ENCODE measurements at regions not wholly inside any gene's neighbourhood (a gene's known extent, or its start where the extent isn't known, plus 50 kb on each side); places are given as distances from the start of the nearest gene placed in this dataset.

DNA sequence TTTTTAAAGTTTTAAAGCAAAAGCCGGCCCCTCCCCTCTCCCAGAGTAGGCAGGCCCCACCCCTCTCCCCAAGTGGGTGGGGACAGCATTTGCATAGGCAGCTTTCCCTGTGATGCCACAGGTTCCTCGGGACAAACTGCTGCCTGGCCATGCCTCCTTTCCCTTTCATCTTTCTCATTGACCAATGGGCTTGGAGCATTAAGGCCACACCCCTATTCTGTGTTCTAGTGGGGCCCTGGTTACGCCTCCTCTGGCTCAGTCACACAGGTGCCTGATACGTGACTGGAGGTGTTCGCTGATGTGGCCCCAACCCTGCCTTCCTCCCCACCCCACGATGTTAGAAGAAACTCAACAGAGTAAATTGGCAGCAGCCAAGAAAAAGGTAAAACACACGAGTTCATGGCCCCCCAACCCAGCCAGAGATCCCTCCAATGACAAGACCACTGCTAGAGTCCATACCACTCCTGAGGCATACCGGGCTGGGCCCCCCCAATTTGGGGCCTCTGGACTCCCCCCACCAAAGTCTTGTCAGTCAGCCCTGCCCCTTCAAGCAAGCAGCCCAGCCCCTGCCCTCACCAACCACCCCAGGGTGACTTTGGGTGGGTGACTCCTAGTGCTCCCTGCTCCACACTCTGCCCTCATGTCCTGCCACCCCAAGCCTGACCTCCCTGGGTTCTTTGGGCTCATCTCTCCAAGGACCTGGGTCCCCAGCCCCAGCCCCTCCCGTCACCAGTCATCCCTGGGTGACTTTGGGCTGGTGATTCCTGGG is 62.8 kb upstream of the CSPG4 start:
- no peaks in the 10 kb centered on the region for H3K36me3 ChIP-seq (ENCODE audit: control insufficient read depth, insufficient read depth, low read length)
- POLR2A ChIA-PET (ENCODE audit: unreplicated experiment): no interaction called here
- no TSS peak for BruUV-seq (replicated peaks)
- TF ChIP-seq CEBPB (IDR thresholded peaks at IDR 0.05; ENCODE audit: low read depth, low read length) (no peak), CHD1 (IDR thresholded peaks at IDR 0.05; ENCODE audit: low read depth, low read length) (no peak), BHLHE40 (IDR thresholded peaks at IDR 0.05; ENCODE audit: low read depth, low read length) (no peak), RCOR1 (IDR thresholded peaks at IDR 0.05; ENCODE audit: insufficient replicate concordance, low read length) (no peak), MAFK (IDR thresholded peaks at IDR 0.05; ENCODE audit: low read depth, low read length) (no peak), RAD21 (IDR thresholded peaks at IDR 0.05; ENCODE audit: low read length) (no peak), MXI1 (IDR thresholded peaks at IDR 0.05; ENCODE audit: borderline replicate concordance, low read depth, low read length) (no peak), RFX5 (IDR thresholded peaks at IDR 0.05; ENCODE audit: low read depth, low read length) (no peak), FOS (IDR thresholded peaks at IDR 0.05; ENCODE audit: low read depth, low read length) (no peak), NFE2L2 (IDR thresholded peaks at IDR 0.05; ENCODE audit: low read depth, low read length) (no peak), SMC3 (IDR thresholded peaks at IDR 0.05; ENCODE audit: low read depth, low read length) (no peak), POLR2A (IDR thresholded peaks at IDR 0.05; ENCODE audit: low read depth, low read length) (no peak)
- TF ChIP-seq, protein P1, sequence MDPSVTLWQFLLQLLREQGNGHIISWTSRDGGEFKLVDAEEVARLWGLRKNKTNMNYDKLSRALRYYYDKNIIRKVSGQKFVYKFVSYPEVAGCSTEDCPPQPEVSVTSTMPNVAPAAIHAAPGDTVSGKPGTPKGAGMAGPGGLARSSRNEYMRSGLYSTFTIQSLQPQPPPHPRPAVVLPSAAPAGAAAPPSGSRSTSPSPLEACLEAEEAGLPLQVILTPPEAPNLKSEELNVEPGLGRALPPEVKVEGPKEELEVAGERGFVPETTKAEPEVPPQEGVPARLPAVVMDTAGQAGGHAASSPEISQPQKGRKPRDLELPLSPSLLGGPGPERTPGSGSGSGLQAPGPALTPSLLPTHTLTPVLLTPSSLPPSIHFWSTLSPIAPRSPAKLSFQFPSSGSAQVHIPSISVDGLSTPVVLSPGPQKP (IDR thresholded peaks at IDR 0.05; ENCODE audit: borderline replicate concordance, low read depth, low read length): no peak
- TF ChIP-seq, protein P2, sequence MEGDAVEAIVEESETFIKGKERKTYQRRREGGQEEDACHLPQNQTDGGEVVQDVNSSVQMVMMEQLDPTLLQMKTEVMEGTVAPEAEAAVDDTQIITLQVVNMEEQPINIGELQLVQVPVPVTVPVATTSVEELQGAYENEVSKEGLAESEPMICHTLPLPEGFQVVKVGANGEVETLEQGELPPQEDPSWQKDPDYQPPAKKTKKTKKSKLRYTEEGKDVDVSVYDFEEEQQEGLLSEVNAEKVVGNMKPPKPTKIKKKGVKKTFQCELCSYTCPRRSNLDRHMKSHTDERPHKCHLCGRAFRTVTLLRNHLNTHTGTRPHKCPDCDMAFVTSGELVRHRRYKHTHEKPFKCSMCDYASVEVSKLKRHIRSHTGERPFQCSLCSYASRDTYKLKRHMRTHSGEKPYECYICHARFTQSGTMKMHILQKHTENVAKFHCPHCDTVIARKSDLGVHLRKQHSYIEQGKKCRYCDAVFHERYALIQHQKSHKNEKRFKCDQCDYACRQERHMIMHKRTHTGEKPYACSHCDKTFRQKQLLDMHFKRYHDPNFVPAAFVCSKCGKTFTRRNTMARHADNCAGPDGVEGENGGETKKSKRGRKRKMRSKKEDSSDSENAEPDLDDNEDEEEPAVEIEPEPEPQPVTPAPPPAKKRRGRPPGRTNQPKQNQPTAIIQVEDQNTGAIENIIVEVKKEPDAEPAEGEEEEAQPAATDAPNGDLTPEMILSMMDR (conservative IDR thresholded peaks at IDR 0.05; ENCODE audit: low read depth, low read length): no peak
- TF ChIP-seq, protein P3, sequence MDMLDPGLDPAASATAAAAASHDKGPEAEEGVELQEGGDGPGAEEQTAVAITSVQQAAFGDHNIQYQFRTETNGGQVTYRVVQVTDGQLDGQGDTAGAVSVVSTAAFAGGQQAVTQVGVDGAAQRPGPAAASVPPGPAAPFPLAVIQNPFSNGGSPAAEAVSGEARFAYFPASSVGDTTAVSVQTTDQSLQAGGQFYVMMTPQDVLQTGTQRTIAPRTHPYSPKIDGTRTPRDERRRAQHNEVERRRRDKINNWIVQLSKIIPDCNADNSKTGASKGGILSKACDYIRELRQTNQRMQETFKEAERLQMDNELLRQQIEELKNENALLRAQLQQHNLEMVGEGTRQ (IDR thresholded peaks at IDR 0.05; ENCODE audit: low read depth, low read length): no peak

More for the DNA sequence above, 62.8 kb upstream of the CSPG4 start:
- peak overlapping the region; percentile 69; the same call in 1 of the 2 replicates for H2BK120ac ChIP-seq (ENCODE audit: low read depth, low read length)
- no peak overlapping the region for H3K4me2 ChIP-seq (ENCODE audit: low read depth, low read length)
- H3K23ac ChIP-seq (ENCODE audit: low read depth, low read length): no peak overlapping the region
- peaks cover 28% of the 10 kb centered on the region for H3K27me3 ChIP-seq (ENCODE audit: control insufficient read depth, insufficient read depth, low read length)
- H3K9me3 ChIP-seq (ENCODE audit: control insufficient read depth, insufficient read depth, low read length): no peaks in the 10 kb centered on the region
- H3K56ac ChIP-seq (ENCODE audit: extremely low read depth, insufficient read depth, low read length): no peak overlapping the region
- H2BK20ac ChIP-seq (ENCODE audit: low read depth, low read length): no peak overlapping the region
- H3K4ac ChIP-seq (ENCODE audit: low read depth, low read length): peak overlapping the region; percentile 40
- peak overlapping the region; percentile 80; the same call in 1 of the 2 replicates for H4K91ac ChIP-seq (ENCODE audit: insufficient read depth, low read depth, low read length)
- H4K20me1 ChIP-seq (ENCODE audit: insufficient read depth, low read length): no peaks in the 10 kb centered on the region
- dilution Hi-C loops (cut with HindIII; ENCODE audit: low sequenced_read_pairs, unreplicated experiment): no loop called here
- no peak overlapping the region for H3K27ac ChIP-seq (ENCODE audit: insufficient read depth, low read length)
- peak overlapping the region in 1 of 2 experiments; percentile 33; a peak in 1 of 4 replicates for H4K8ac ChIP-seq (ENCODE audit: low read depth in 2 of 2, low read length in 2 of 2)
- 88% methylated on average over 3 of the region's 9 CpGs; no CpG with 5 or more reads in 1 of the 2 experiments for WGBS, 2 experiments (ENCODE audit: extremely low coverage in 2 of 2, insufficient read length in 1 of 2)
- no peak overlapping the region for H3K4me3 ChIP-seq (ENCODE audit: insufficient read depth, low read depth, low read length)
- no peak overlapping the region for H3K9ac ChIP-seq (ENCODE audit: low read depth, low read length)
- ATAC-seq (ENCODE audit: low read depth) (no peak), DNase-seq (no peak)
- H3K18ac ChIP-seq (ENCODE audit: low read depth, low read length): no peak overlapping the region
- no peak overlapping the region for H2AFZ ChIP-seq (replicated peaks; ENCODE audit: low read length, poor library complexity)
- no peak overlapping the region for H4K5ac ChIP-seq (ENCODE audit: low read depth, low read length)
- peak overlapping the region; percentile 71; the same call in 1 of the 2 replicates for H2AK5ac ChIP-seq (ENCODE audit: low read depth, low read length)
- peaks cover 6% of the 10 kb centered on the region; the same call in 1 of the 2 replicates for H3K4me1 ChIP-seq (ENCODE audit: control insufficient read depth, insufficient read depth, low read length)
- intact Hi-C loops (cut with micrococcal nuclease): no loop called here
- 0 out of 2 replicates have a peak overlapping the region, but pooled peaks have one; percentile 21 for H3K14ac ChIP-seq (replicated peaks; ENCODE audit: low read depth, low read length)
- H3K9me1 ChIP-seq (ENCODE audit: insufficient read depth, low read length): peaks cover 4% of the 10 kb centered on the region; the same call in 1 of the 2 replicates
- H2AK9ac ChIP-seq (replicated peaks; ENCODE audit: low read depth, low read length, poor library complexity): no peak overlapping the region
- CTCF ChIA-PET: no interaction called here
- H2BK5ac ChIP-seq (ENCODE audit: low read depth, low read length, poor library complexity, severe bottlenecking): no peak overlapping the region
- no peaks in the 10 kb centered on the region for H3K79me1 ChIP-seq (ENCODE audit: low read depth in 1 of 2, low read length in 2 of 2)
- in situ Hi-C loops (cut with MboI; ENCODE audit: low sequenced_read_pairs): no loop called here
- H2BK15ac ChIP-seq (ENCODE audit: low read depth, low read length): no peak overlapping the region

Measured in IMR-90 (cell line).